ENCODE measurements at regions not wholly inside any gene's neighbourhood (a gene's known extent, or its start where the extent isn't known, plus 50 kb on each side); places are given as distances from the start of the nearest gene placed in this dataset.

DNA sequence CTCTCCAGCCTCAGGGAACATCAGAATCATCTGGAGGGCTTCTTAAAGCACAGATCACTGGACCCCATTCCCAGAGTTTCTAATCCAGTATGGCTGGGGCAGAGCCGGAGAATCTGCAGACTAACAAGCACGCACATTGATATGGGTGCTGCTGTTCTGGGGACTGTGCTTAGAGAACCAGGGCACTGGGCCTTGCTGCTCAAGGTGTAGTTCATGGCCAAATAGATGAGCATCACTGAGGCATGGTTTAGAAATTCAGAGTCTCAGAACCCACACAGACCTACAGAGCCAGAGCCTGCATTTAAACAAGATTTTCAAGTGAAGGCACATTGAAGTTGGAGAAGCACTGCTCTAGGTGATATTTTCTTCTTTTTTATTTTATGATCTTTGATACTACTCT, 376.8 kb upstream of the PHF14 start:
- H3K4me1 ChIP-seq (ENCODE audit: control insufficient read depth in 1 of 2, insufficient read depth in 2 of 2, low read length in 2 of 2), result no peaks in the 10 kb centered on the region
- Mint-ChIP-seq H3K9me3 (peaks cover 0 to 3% (median 2%) of the 10 kb centered on the region in 7 donors), H3K4me1 (no peaks in the 10 kb centered on the region), H3K27me3 (ENCODE audit: low read depth in 3 of 3) (no peaks in the 10 kb centered on the region), H3K36me3 (no peaks in the 10 kb centered on the region), H3K4me3 (no peak overlapping the region), H3K27ac (no peak overlapping the region)
- TF ChIP-seq CTCF (IDR thresholded peaks at IDR 0.05), result no peak
- H3K36me3 ChIP-seq (replicated peaks in 1 of 2; ENCODE audit: control insufficient read depth in 1 of 2, insufficient read depth in 2 of 2, low read length in 2 of 2), result no peaks in the 10 kb centered on the region
- intact Hi-C loops (cut with micrococcal nuclease), result loop anchor here in 1 of 2 donors (10.0 kb wide), 1 partner anchor 62 kb away; no protein-coding TSS in a partner anchor
- H3K27ac ChIP-seq (ENCODE audit: low read depth in 1 of 2, low read length in 2 of 2), result no peak overlapping the region
- no peaks in the 10 kb centered on the region for H3K27me3 ChIP-seq (ENCODE audit: control insufficient read depth in 2 of 2, insufficient read depth in 2 of 2, low read length in 2 of 2)
- no peaks in the 10 kb centered on the region for H4K20me1 ChIP-seq (ENCODE audit: insufficient read depth, low read length)
- no peaks in the 10 kb centered on the region for H3K79me2 ChIP-seq (ENCODE audit: insufficient read depth, low read length)
- H2AFZ ChIP-seq (ENCODE audit: insufficient read depth, low read depth, low read length, poor library complexity, severe bottlenecking), result no peak overlapping the region
- H3K4me2 ChIP-seq (replicated peaks; ENCODE audit: extremely low read depth, low read length, poor library complexity, severe bottlenecking), result no peak overlapping the region
- H3K9me3 ChIP-seq (replicated peaks in 1 of 2; ENCODE audit: control insufficient read depth in 1 of 2, insufficient read depth in 1 of 2, low read length in 2 of 2), result no peaks in the 10 kb centered on the region
- DNase-seq, result no peak
- no peak overlapping the region for H3K9ac ChIP-seq (ENCODE audit: insufficient read depth, low read length, poor library complexity, severe bottlenecking)
- no peak overlapping the region for H3K4me3 ChIP-seq (replicated peaks in 1 of 3; ENCODE audit: low read depth in 2 of 3, low read length in 3 of 3)
- WGBS (ENCODE audit: insufficient coverage), result 92% methylated on average over 2 of the region's 2 CpGs

- Histone ChIP-seq H3K4me3 (replicated peaks in 1 of 3; ENCODE audit: low read depth in 2 of 3, low read length in 3 of 3) (no peak overlapping the region), H2AFZ (ENCODE audit: insufficient read depth, low read depth, low read length, poor library complexity, severe bottlenecking) (no peak overlapping the region), H3K27ac (ENCODE audit: low read depth in 1 of 2, low read length in 2 of 2) (no peak overlapping the region), H3K4me2 (replicated peaks; ENCODE audit: extremely low read depth, low read length, poor library complexity, severe bottlenecking) (no peak overlapping the region), H4K20me1 (ENCODE audit: insufficient read depth, low read length) (no peaks in the 10 kb centered on the region), H3K4me1 (ENCODE audit: control insufficient read depth in 1 of 2, insufficient read depth in 2 of 2, low read length in 2 of 2) (no peaks in the 10 kb centered on the region), H3K9ac (ENCODE audit: insufficient read depth, low read length, poor library complexity, severe bottlenecking) (no peak overlapping the region), H3K36me3 (replicated peaks in 1 of 2; ENCODE audit: control insufficient read depth in 1 of 2, insufficient read depth in 2 of 2, low read length in 2 of 2) (no peaks in the 10 kb centered on the region), H3K9me3 (replicated peaks in 1 of 2; ENCODE audit: control insufficient read depth in 1 of 2, insufficient read depth in 1 of 2, low read length in 2 of 2) (no peaks in the 10 kb centered on the region), H3K27me3 (ENCODE audit: control insufficient read depth in 2 of 2, insufficient read depth in 2 of 2, low read length in 2 of 2) (no peaks in the 10 kb centered on the region), H3K79me2 (ENCODE audit: insufficient read depth, low read length) (no peaks in the 10 kb centered on the region)
- DNase-seq, result no peak
- Mint-ChIP-seq H3K27ac (no peak overlapping the region), H3K9me3 (peaks cover 0 to 2% (median 0%) of the 10 kb centered on the region in 7 donors), H3K27me3 (ENCODE audit: low read depth in 3 of 3) (no peaks in the 10 kb centered on the region), H3K4me1 (no peaks in the 10 kb centered on the region), H3K4me3 (no peak overlapping the region), H3K36me3 (no peaks in the 10 kb centered on the region)
- intact Hi-C loops (cut with micrococcal nuclease), result no loop called here
- TF ChIP-seq CTCF (IDR thresholded peaks at IDR 0.05), result no peak
Observed at GRCh38 chr7:10604128-10604527, 369.5 kb upstream of the PHF14 start.
